Fibroblast of villous mesenchyme (primary cell): ENCODE measurements at regions not wholly inside any gene's neighbourhood (a gene's known extent, or its start where the extent isn't known, plus 50 kb on each side); places are given as distances from the start of the nearest gene placed in this dataset.

ENCODE experiments used
- DNase-seq: peaks from one replicate; pipeline ENCODE4 v3.0.0-alpha.2; 2010; ENCODE audit warnings: low read depth
- H3K4me3 ChIP-seq: 2 replicates; pipeline ENCODE4 v1.5.1; 2011; ENCODE audit warnings: low read depth, mild to moderate bottlenecking, low read length
- TF ChIP-seq, protein P1 (sequence below): IDR thresholded peaks from 2 replicates; pipeline ENCODE4 v1.5.1; 2012; ENCODE audit warnings: low read depth, mild to moderate bottlenecking, low read length; ENCODE audit not compliant: insufficient read depth

DNA sequence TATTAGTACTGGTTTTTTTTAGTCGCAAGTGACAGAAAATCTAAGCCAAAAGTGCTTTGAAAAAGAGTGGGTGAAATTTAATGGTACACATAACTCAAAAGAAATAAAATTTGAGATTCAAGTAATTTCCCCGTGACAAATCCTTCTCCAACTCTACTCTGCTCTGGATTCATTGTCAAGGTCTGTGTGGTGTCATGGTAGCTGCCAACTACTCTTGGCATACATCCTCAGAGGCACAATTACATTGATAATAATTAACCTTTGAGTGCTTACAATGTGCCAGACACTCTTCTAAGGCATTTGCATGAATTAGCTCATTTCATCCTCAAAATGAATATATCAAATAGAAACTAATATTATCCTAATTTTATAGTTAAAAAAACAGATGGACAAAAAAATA lies 1153.9 kb upstream of the NCAM2 start:
- DNase-seq, result no peak
- H3K4me3 ChIP-seq, result no peak overlapping the region
- TF ChIP-seq, protein P1, sequence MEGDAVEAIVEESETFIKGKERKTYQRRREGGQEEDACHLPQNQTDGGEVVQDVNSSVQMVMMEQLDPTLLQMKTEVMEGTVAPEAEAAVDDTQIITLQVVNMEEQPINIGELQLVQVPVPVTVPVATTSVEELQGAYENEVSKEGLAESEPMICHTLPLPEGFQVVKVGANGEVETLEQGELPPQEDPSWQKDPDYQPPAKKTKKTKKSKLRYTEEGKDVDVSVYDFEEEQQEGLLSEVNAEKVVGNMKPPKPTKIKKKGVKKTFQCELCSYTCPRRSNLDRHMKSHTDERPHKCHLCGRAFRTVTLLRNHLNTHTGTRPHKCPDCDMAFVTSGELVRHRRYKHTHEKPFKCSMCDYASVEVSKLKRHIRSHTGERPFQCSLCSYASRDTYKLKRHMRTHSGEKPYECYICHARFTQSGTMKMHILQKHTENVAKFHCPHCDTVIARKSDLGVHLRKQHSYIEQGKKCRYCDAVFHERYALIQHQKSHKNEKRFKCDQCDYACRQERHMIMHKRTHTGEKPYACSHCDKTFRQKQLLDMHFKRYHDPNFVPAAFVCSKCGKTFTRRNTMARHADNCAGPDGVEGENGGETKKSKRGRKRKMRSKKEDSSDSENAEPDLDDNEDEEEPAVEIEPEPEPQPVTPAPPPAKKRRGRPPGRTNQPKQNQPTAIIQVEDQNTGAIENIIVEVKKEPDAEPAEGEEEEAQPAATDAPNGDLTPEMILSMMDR, result no peak

DNA sequence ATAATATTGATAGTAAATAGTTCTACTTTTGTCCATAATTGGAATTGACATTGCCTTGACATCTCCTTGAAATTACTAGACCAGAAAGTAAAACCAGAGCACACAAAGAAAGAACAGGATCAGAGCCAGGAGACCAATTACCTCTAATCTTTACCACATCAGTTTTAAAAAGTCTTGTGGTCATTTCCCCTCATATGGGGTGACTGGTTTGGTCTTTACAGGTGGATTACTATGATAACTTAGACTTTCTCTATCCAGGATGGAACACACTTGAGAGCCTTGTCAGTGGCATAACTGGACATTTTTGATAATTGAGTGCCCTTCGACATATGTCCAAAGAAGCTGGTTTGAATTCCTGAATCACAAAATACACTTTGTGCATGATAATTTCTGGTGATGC lies 1148.1 kb upstream of the NCAM2 start:
- H3K4me3 ChIP-seq, result no peak overlapping the region
- TF ChIP-seq, protein P1, result no peak
- no peak for DNase-seq

GRCh38 chr21:19853061-19853460 lies 1145.1 kb upstream of the NCAM2 start:
- no peak overlapping the region for H3K4me3 ChIP-seq
- DNase-seq, result no peak
- TF ChIP-seq, protein P1, result no peak

DNA sequence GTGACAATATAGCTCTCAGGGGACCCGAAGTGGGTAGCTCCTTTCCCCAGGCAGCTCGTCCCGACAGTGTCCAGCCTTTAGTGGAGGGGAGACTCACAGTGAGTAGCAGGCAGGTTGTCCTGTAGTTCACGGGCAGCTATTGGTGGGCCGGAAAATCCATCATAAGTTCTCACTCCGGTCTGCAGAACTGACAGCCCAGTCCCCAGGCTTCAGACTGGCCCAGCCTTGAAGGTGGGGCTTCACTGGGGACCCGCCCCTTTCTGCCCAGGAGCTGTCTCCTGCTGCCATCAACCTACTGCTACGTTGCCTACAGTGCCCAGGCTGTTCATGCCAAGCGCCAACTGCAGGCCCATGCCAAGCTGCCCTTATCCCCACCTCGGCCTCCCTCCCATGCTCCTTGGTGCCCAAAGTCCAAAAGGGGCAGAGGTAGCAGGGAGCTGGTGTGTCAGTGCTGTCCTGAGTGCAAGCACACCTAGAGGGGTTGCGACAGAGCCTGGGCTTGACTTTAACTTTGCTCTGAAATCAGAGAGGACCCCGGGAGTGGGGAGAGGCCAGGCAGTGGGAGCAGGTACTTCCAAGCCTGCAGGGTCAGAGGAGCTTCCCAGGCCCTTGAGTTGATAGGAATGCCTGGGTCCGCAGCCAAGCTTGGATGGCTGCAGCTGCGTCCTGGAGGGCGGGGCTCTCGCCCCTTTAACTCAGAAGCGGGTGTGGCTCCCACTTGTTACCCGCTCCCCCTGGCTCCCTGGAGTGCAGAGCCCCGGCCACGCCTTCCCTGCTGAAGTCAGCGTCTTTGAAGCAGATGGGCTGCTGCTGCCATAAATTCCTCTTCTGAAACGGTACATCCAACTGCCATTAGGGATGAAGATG lies 1144.3 kb upstream of the NCAM2 start:
- DNase-seq, result no peak
- TF ChIP-seq, protein P1, result no peak
- H3K4me3 ChIP-seq, result no peak overlapping the region

GRCh38 chr21:19855522-19855921 lies 1142.7 kb upstream of the NCAM2 start:
- H3K4me3 ChIP-seq, result no peak overlapping the region
- TF ChIP-seq, protein P1, result no peak
- DNase-seq, result no peak

- H3K4me3 ChIP-seq, result no peak overlapping the region
- no peak for DNase-seq
- TF ChIP-seq, protein P1, result no peak
Observed at GRCh38 chr21:19864476-19864875, 1133.7 kb upstream of the NCAM2 start.

DNA sequence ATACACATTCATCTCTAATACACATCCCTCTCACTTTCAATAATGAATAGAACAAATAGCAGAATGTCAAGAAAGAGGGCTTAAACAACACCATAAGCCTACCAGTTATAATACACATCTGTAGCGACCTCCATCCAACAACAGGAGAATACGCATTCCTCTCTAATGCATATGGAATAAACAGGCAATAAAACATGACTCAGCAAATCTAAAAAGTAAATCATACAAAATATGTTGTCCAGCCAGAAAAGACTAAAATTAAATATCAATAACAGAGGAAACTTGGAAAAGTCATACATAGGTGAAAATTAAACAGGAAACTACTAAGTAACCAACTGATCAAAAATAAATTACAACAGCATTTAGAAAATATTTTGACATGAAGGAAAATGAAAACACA lies 1127.5 kb upstream of the NCAM2 start:
- no peak for DNase-seq
- TF ChIP-seq, protein P1, result no peak
- no peak overlapping the region for H3K4me3 ChIP-seq
